ENCODE measurements at regions not wholly inside any gene's neighbourhood (a gene's known extent, or its start where the extent isn't known, plus 50 kb on each side); places are given as distances from the start of the nearest gene placed in this dataset.

DNA sequence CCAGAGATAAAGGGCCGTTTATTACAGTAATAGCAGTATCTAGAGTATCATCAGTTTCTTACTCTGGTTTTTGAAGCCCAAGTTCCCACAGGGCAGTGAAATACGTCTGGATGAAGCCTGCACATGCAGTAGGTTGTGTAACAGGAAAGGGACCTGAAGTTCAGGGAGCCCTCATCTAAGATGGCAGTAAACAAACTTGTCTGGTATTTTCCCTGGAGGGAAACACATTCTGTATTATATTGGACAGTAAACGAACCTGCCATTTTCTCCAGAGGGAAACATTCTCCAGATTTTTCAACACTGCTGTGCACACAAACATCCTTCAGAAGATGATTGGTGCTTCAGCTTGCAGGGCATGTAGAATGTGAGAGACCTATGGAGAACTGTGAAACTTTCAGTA lies 189.9 kb downstream of the TFEC start:
- TF ChIP-seq CTCF (IDR thresholded peaks at IDR 0.05; ENCODE audit: insufficient read depth, low read length) = no peak
- TF ChIP-seq POLR2AphosphoS5 (IDR thresholded peaks at IDR 0.05; ENCODE audit: low read depth) = no peak
- TF ChIP-seq, protein P1, sequence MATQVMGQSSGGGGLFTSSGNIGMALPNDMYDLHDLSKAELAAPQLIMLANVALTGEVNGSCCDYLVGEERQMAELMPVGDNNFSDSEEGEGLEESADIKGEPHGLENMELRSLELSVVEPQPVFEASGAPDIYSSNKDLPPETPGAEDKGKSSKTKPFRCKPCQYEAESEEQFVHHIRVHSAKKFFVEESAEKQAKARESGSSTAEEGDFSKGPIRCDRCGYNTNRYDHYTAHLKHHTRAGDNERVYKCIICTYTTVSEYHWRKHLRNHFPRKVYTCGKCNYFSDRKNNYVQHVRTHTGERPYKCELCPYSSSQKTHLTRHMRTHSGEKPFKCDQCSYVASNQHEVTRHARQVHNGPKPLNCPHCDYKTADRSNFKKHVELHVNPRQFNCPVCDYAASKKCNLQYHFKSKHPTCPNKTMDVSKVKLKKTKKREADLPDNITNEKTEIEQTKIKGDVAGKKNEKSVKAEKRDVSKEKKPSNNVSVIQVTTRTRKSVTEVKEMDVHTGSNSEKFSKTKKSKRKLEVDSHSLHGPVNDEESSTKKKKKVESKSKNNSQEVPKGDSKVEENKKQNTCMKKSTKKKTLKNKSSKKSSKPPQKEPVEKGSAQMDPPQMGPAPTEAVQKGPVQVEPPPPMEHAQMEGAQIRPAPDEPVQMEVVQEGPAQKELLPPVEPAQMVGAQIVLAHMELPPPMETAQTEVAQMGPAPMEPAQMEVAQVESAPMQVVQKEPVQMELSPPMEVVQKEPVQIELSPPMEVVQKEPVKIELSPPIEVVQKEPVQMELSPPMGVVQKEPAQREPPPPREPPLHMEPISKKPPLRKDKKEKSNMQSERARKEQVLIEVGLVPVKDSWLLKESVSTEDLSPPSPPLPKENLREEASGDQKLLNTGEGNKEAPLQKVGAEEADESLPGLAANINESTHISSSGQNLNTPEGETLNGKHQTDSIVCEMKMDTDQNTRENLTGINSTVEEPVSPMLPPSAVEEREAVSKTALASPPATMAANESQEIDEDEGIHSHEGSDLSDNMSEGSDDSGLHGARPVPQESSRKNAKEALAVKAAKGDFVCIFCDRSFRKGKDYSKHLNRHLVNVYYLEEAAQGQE (IDR thresholded peaks at IDR 0.05; ENCODE audit: insufficient replicate concordance, low read depth) = no peak
- no peak for TF ChIP-seq SPI1 (IDR thresholded peaks at IDR 0.05; ENCODE audit: borderline replicate concordance, low read depth)

All from HL-60 (cell line).